Activated CD4-positive, alpha-beta T cell treated with anti-CD3 and anti-CD28 coated beads, Interleukin-2, Interleukin-6, amounts not matched to agents 100 ng/mL and 50 ng/mL, durations not matched to agents 16 hours and 8 hours (primary cell): ENCODE measurements at regions not wholly inside any gene's neighbourhood (a gene's known extent, or its start where the extent isn't known, plus 50 kb on each side); places are given as distances from the start of the nearest gene placed in this dataset.

Source experiments
- DNase-seq: peaks from one replicate; pipeline ENCODE4 v3.0.0-alpha.2; 2020

- DNase-seq: no peak
These were observed 137.2 kb downstream of the EDN3 start for GRCh38 chr20:59437601-59438031.

- no peak for DNase-seq
These were observed 137.8 kb downstream of the EDN3 start for GRCh38 chr20:59438201-59438600.

DNA sequence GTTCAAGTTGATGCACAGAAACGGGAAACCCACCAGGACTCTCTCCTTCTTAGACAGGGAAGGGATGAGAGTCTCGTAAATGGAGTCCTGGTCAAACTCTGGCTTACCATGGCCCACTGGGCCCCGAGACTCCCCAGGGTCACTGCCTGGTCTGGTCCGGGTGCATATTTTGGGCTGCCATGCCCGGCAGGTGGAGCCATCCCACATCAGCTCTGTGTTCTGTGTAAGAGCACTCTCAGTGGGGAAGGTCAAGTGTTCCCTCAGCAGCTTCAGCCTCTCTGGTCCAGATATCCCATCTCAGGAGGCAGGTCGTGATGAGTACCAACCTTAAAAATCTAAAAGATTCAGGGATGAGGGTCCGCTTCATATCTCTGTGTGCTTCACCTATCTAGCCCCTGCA is 138.8 kb downstream of the EDN3 start:
- no peak for DNase-seq

- no peak for DNase-seq
These were observed 140.9 kb downstream of the EDN3 start for GRCh38 chr20:59441306-59441705.

GRCh38 chr20:59441860-59442810 is 141.7 kb downstream of the EDN3 start:
- no peak for DNase-seq

- DNase-seq: no peak
These were observed 143.1 kb downstream of the EDN3 start for GRCh38 chr20:59443550-59443949.

GRCh38 chr20:59446376-59446775 is 146.0 kb downstream of the EDN3 start:
- no peak for DNase-seq

GRCh38 chr20:59448196-59448595 is 147.8 kb downstream of the EDN3 start:
- no peak for DNase-seq

DNA sequence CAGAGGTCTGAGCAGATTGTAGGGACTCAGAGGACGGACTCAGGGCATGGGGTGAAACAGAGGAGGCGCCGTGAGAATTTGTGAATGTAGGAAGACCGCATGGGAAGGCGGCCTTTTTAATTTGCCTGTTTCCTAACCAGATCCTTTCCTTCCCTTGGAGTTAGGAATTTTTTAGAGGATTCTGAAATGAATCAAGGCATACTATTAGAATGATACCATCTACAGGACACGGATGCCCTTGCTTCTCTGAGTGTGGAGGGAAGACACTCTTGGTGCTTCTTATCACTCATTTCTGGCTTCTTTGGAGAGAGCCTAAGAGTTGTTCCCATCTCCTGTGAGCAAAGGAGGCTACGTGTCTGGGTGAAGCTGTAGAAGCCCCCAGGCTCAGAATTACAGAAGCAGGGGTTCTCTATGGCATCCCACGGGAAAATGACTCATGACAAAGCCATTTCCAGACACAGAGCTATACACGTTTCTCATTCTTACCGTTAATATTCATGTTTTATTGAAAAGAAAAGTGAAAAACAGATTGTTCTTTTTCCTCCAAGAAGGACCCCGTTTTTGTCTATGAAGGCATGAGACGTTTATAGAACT is 148.5 kb downstream of the EDN3 start:
- DNase-seq: no peak

- DNase-seq: no peak
These were observed 150.7 kb downstream of the EDN3 start for GRCh38 chr20:59451066-59451630.

DNA sequence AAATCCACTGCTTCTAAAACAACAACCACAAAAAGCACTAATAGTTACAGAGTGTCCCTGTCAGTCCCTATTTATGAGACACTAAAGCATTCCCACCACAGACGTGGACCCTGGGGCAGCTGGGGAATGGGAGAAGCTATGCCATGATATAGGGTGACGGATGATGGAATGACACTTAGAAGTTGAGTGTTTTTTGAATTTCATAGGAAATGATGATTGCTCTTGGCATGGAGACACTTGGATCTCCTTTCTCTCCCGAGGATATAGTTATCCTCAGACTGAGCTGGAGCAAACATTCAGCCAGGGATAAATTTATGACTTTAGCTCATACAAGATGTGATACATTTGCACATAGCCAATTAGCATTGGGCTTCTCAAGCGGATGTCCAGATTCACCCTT is 151.2 kb downstream of the EDN3 start:
- no peak for DNase-seq

GRCh38 chr20:59452856-59453255 is 151.5 kb upstream of the PHACTR3 start:
- no peak for DNase-seq

DNA sequence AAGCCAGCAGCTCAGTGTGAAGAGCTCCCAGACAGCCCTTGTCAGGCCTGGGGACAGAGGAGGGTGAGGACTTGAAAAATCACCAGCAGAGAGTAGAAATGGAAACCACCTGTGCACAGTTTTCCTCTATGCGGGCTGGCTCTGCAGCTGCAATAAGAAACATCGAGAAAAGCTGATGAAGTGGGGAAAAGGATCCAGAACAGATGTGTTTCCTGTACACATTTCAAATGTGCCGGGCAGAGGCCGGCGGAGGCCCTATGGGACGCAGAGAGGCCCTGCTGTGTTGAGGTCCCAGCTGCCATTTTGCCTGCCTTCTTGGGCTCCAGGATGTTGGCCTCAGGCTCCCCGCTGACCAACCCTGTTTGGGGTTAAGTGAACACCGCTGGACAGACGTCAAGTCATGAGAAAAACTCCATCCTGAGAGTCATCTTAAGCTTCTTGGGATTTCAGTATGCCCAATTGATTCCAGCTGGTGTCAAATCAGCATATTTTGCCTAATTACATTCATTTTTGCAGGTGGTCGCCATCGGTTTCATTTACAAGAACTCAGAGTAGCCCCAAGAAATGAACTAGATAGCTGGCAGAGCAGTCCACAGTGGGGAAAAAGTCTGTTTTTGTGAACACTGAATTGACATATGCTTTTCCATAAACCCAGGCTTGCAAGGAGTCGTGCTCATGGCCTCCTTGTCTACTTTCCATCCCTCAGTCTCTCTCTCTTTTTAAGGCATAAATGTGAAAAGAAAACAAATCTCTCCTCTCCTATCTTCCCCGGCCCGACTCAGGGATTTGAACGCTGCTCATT is 150.4 kb upstream of the PHACTR3 start:
- no peak for DNase-seq

- DNase-seq: no peak
These were observed 148.7 kb upstream of the PHACTR3 start for GRCh38 chr20:59455402-59456341.

DNA sequence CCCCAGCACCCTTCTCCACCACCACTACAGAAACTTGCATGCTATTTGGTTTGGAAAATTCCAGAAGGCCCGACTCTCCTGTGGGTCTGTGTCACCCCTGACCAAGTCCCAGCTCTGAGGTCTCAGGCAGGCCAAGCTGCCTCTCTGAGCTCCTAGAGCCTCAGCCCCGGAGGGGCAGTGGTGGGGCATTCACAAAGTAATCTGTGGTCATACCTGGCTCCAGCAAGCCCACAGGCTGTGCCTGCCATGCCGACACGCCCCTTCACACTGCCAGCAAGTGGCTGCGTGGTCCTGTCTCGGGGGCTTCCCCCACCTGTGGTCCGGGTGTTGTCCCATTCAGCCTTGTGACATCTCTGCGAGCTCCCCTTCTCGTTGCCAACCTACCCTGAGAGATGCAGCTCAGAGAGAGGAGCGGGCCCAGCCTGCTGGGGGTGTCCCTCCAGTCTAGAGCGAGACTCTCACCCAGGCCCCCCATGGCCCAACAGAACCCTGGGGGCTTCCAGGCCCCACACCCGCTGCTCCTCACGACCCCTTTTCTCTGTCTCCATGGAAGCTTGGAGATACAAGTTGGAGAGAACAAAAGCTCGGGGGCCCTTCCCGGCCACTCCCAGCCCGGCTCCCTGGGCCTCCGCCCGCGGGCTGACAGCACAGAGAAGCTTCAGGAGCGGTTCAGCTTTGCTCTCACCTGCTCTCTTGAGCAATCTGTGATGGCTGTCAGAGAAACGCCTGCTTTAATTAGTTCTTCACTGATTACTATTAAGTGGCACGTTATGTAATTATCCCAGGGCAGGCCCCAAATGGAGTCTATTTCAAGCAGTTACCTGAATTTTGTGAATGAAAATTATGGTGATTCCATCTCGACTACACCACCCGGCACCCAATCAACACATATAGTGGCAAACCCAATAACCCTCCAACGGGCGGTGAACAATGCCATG is 147.7 kb upstream of the PHACTR3 start:
- no peak for DNase-seq

- DNase-seq: no peak
These were observed 145.7 kb upstream of the PHACTR3 start for GRCh38 chr20:59458645-59459044.

DNA sequence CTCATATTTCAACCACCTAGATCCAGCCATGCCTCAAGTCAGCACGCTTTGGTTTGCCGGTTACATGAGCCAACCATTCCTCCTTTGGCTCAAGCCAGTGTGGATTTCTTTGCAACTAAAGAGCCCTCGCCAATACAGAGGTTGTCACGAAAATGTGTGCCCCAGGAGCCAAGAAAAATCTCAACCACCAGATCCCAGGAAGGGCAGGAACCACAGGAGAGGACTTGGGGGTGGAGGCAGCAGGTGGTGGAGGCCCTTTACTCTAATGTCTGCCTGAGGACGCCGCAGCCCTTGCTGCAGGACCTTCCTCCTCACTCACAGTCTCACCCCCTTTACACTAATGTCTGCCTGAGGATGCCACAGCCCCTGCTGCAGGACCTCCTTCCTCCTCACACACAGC is 144.8 kb upstream of the PHACTR3 start:
- no peak for DNase-seq

GRCh38 chr20:59460352-59460751 is 144.0 kb upstream of the PHACTR3 start:
- DNase-seq: no peak

GRCh38 chr20:59461526-59461925 is 142.8 kb upstream of the PHACTR3 start:
- no peak for DNase-seq

GRCh38 chr20:59462249-59462648 is 142.1 kb upstream of the PHACTR3 start:
- DNase-seq: no peak

GRCh38 chr20:59463541-59463940 is 140.8 kb upstream of the PHACTR3 start:
- no peak for DNase-seq
